ENCODE measurements at regions not wholly inside any gene's neighbourhood (a gene's known extent, or its start where the extent isn't known, plus 50 kb on each side); places are given as distances from the start of the nearest gene placed in this dataset.

DNA sequence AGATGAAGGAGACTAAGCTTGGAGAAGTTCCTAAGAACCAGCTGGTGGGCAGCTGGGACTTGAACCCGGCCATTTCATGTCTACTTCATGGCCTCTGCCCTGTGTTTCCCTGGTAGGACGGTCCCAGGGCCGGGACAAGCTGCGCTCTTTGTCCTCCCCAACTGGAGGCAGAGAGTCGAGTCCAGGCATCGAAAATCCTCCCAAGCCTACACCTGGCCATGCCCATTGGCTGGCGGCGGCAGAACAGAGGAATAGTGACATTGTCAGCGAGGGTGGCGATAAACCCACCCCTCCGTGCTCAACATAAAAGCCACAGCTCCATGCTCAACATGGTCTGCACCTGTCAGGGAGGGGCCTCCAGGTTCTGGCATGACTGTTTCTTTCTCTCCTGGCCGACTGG lies 77.7 kb downstream of the RBFOX3 start:
- Histone ChIP-seq H3K4me1 (ENCODE audit: insufficient read depth, low read length) (peaks cover 20% of the 10 kb centered on the region), H3K9me3 (ENCODE audit: control insufficient read depth, insufficient read depth, low read length) (no peaks in the 10 kb centered on the region), H3K36me3 (ENCODE audit: insufficient read depth, low read length) (no peaks in the 10 kb centered on the region), H3K9ac (ENCODE audit: low read depth, low read length) (no peak overlapping the region)

DNA sequence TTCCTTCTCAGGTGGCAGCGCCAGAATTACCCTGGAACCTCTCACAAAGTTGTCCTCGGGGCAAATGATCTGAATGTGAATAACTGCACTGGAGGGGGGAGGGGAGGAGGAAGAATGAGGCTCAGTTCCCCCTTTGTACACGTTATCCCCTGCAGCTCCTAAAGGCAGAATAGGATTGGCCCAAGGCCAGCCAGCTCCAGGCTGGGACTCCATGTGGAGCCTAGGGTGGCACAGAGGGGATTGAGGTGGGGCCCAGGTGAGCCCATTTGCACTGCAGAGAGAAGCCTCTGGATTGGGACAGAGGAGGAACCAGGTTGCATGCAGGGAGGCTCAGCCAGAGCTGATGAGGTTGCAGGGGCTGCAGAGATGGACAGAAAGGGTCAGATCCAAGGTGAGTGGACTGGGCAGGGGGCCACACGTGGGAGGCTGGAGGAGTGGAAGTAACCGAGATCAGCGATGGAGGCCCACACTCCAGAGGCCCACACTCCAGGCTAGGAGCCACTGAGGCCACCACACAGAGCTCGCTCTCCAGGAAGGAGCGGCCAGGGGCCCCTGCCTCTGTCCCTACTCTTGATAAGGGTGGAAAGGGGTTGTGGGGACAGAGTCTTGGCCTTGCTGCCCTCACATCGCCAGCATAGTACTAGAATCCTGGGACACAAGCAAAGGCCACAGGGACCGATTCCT lies 78.6 kb downstream of the RBFOX3 start:
- H3K4me1 ChIP-seq (ENCODE audit: insufficient read depth, low read length), result peaks cover 20% of the 10 kb centered on the region
- no peak overlapping the region for H3K9ac ChIP-seq (ENCODE audit: low read depth, low read length)
- no peaks in the 10 kb centered on the region for H3K9me3 ChIP-seq (ENCODE audit: control insufficient read depth, insufficient read depth, low read length)
- H3K36me3 ChIP-seq (ENCODE audit: insufficient read depth, low read length), result no peaks in the 10 kb centered on the region

GRCh38 chr17:79531191-79532095 lies 79.4 kb downstream of the RBFOX3 start:
- H3K9ac ChIP-seq (ENCODE audit: low read depth, low read length), result no peak overlapping the region
- H3K9me3 ChIP-seq (ENCODE audit: control insufficient read depth, insufficient read depth, low read length), result no peaks in the 10 kb centered on the region
- H3K36me3 ChIP-seq (ENCODE audit: insufficient read depth, low read length), result no peaks in the 10 kb centered on the region
- peaks cover 20% of the 10 kb centered on the region for H3K4me1 ChIP-seq (ENCODE audit: insufficient read depth, low read length)

DNA sequence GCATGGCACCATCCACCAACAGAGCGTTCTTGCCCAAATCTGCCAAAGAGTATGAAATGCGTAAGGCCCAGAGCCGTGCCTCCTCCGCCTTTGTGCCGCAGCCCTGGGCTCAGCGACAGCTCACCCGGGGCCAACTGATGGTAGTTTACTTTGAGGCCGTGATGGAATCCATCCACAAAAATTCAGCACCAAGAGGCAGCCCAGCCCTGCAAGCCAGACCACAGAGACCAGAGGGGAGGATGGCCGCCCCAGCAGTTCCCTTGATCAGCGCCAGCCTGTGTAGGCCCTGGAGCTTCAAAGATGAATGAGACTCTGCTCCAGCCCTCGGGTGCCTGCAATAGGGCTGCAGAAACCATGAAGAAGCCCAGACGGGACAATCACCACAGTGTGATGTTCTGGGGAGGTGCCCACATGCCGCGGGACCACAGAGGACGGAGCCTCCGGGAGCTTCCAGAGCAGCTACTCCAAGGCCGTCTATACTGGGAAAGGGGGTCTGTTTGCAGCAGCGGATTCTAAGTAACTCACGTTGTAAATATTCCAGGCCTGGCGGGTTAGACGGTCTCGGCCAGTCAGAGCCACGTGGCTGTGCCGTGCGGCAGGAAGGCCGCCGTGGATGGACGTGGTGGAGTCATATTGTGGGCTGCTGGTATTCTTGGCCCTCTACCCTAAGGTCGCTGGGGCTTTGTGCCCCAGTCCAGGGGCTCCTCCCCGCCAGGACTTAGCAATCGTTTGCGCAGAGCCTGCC lies 80.3 kb downstream of the RBFOX3 start:
- H3K9ac ChIP-seq (ENCODE audit: low read depth, low read length), result no peak overlapping the region
- no peaks in the 10 kb centered on the region for H3K9me3 ChIP-seq (ENCODE audit: control insufficient read depth, insufficient read depth, low read length)
- H3K36me3 ChIP-seq (ENCODE audit: insufficient read depth, low read length), result no peaks in the 10 kb centered on the region
- peaks cover 20% of the 10 kb centered on the region for H3K4me1 ChIP-seq (ENCODE audit: insufficient read depth, low read length)

DNA sequence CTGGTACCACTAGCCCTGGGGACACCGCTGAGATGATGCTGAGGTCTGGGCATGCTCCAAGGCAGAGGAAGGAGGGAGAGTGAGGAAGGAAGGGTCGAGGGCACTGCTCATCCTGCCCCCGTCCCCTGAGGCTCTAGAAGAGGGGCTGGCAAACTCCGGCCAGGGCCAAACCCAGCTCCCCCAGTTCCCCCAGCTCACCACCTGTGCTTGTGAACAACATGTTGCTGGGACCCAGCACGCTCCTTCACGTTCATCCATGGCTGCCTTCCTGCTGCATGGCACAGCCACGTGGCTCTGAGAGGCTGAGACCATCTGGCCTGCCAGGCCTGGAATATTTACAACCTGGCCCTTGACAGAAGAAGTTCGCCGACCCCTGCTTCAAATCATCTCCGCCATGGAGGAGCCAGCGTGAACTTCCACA lies 81.2 kb downstream of the RBFOX3 start:
- Histone ChIP-seq H3K9me3 (ENCODE audit: control insufficient read depth, insufficient read depth, low read length) (no peaks in the 10 kb centered on the region), H3K4me1 (ENCODE audit: insufficient read depth, low read length) (peaks cover 20% of the 10 kb centered on the region), H3K9ac (ENCODE audit: low read depth, low read length) (no peak overlapping the region)

GRCh38 chr17:79528592-79529125 lies 82.2 kb downstream of the RBFOX3 start:
- Histone ChIP-seq H3K36me3 (ENCODE audit: insufficient read depth, low read length) (no peaks in the 10 kb centered on the region), H3K9me3 (ENCODE audit: control insufficient read depth, insufficient read depth, low read length) (no peaks in the 10 kb centered on the region), H3K9ac (ENCODE audit: low read depth, low read length) (no peak overlapping the region)

More for the DNA sequence above, 81.2 kb downstream of the RBFOX3 start:
- no peaks in the 10 kb centered on the region for H3K36me3 ChIP-seq (ENCODE audit: insufficient read depth, low read length)

GRCh38 chr17:79527306-79527705 lies 83.5 kb downstream of the RBFOX3 start:
- H3K36me3 ChIP-seq (ENCODE audit: insufficient read depth, low read length), result no peaks in the 10 kb centered on the region

More at GRCh38 chr17:79528592-79529125, 82.2 kb downstream of the RBFOX3 start:
- H3K4me1 ChIP-seq (ENCODE audit: insufficient read depth, low read length), result peaks cover 20% of the 10 kb centered on the region

DNA sequence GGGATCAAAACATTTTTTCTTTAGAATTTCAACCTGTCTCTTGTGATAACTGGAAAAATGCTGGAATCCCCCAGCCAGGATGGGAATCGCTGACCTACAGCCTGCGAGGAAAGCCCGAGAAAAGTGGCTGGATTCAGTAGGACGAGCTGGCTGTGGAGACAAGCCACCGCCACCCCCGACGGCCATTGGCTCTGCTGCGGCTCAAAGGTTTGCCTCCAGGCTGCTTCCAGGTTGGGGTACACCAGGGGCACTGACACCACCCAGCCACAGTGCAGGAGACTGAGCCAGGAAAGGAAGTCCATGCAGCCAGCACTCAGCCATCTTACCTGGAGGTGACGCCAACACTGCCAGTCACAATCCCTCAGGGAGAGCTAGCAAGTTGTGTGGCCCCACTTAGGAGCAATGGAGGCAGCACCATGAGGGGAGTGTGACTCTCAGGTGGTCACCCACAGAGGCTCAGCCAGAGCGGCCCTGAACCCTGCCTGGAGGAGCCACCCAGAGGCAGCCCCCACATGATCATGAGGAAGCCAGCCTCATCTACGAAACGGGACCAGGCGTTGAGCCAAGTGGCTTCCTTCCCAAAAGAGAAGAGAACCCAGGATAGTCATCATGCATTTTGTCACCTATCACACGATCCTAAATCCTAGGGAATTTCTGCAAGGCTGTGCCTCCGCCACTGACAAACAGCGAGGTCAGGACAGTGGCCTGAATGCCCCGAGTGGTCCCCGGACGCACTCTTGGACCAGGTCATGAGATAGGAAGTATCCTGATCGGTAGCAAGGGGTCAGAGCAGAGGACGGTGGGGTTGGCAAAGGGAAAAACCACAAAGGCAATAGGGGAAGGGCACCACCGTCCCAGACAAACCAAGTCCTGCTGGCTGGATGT lies 84.8 kb downstream of the RBFOX3 start:
- Histone ChIP-seq H3K9ac (ENCODE audit: low read depth, low read length) (no peak overlapping the region), H3K4me1 (ENCODE audit: insufficient read depth, low read length) (peaks cover 7% of the 10 kb centered on the region), H3K9me3 (ENCODE audit: control insufficient read depth, insufficient read depth, low read length) (no peaks in the 10 kb centered on the region), H3K36me3 (ENCODE audit: insufficient read depth, low read length) (no peaks in the 10 kb centered on the region)

More at GRCh38 chr17:79527306-79527705, 83.5 kb downstream of the RBFOX3 start:
- H3K4me1 ChIP-seq (ENCODE audit: insufficient read depth, low read length), result peaks cover 17% of the 10 kb centered on the region
- H3K9ac ChIP-seq (ENCODE audit: low read depth, low read length), result no peak overlapping the region
- H3K9me3 ChIP-seq (ENCODE audit: control insufficient read depth, insufficient read depth, low read length), result no peaks in the 10 kb centered on the region

- Histone ChIP-seq H3K4me1 (ENCODE audit: insufficient read depth, low read length) (peaks cover 7% of the 10 kb centered on the region), H3K36me3 (ENCODE audit: insufficient read depth, low read length) (no peaks in the 10 kb centered on the region)
Measured at GRCh38 chr17:79524213-79525187, 86.4 kb downstream of the RBFOX3 start.

GRCh38 chr17:79522414-79522813 lies 88.4 kb downstream of the RBFOX3 start:
- Histone ChIP-seq H3K9me3 (ENCODE audit: control insufficient read depth, insufficient read depth, low read length) (no peaks in the 10 kb centered on the region), H3K36me3 (ENCODE audit: insufficient read depth, low read length) (no peaks in the 10 kb centered on the region), H3K4me1 (ENCODE audit: insufficient read depth, low read length) (no peaks in the 10 kb centered on the region), H3K9ac (ENCODE audit: low read depth, low read length) (no peak overlapping the region)

More at GRCh38 chr17:79524213-79525187, 86.4 kb downstream of the RBFOX3 start:
- H3K9ac ChIP-seq (ENCODE audit: low read depth, low read length), result no peak overlapping the region
- H3K9me3 ChIP-seq (ENCODE audit: control insufficient read depth, insufficient read depth, low read length), result no peaks in the 10 kb centered on the region

DNA sequence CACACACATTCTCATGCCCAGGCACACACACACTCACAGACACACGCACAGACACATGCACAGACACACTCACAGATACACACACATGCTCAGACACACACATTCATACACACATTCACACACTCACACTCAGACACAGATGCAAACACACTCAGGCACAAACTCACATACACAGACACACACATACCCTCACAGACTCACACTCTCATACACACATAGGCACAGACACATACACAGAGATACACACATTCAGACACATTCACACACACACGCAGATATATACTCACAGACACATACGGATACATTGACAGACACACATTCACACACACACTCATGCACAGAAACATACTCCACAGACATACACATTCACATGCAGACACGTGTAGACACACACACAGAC lies 89.6 kb downstream of the RBFOX3 start:
- Histone ChIP-seq H3K4me1 (ENCODE audit: insufficient read depth, low read length) (no peaks in the 10 kb centered on the region), H3K9me3 (ENCODE audit: control insufficient read depth, insufficient read depth, low read length) (no peaks in the 10 kb centered on the region), H3K36me3 (ENCODE audit: insufficient read depth, low read length) (no peaks in the 10 kb centered on the region), H3K9ac (ENCODE audit: low read depth, low read length) (no peak overlapping the region)

DNA sequence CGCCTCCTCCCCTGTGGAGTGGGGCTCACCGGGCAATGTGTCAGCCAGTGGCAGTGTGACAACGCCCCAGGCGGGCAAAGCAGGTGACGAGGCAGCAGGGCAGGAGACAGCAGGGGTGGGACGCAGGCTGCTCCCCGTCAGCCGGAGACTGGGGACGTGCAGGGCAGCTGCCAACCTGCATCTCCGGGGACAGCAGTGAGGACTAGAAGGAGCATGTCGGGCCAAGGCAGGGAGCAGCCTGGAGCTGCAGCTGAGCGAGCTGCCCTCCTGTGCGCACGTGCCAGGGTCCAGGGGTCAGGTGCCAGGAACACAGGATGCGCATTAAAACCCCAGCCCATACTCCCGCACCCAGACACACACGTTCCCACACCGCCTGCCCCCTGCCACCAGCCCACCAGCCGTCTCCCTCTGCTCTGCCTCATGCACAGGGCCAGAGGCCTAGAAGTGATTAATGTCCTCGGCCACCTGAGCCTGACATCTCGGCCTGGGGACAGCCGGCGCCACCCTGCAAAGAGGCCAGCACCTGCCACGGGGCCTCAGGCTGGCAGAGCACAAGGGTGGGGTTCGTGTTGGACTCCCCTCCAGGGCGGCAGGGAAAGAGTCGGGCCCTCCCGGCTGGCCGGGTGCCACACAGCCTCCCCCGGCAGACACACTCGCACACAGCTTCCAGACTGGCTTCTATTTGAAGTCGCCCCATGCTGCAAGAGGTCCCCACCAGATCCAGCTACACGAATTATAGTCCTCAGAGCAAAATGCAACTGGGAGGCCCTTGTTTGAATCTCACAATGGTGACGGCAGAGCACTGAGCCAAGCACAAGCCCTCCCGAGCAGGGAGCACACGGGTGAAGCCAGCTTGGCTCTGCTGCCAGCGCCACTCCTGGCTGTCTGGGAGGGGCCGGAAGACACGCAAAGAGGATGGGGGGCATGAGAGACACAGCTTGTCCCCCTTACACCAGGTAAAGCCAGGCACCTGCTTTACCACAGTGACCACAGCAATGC lies 90.4 kb downstream of the RBFOX3 start:
- Histone ChIP-seq H3K9me3 (ENCODE audit: control insufficient read depth, insufficient read depth, low read length) (no peaks in the 10 kb centered on the region), H3K36me3 (ENCODE audit: insufficient read depth, low read length) (no peaks in the 10 kb centered on the region), H3K9ac (ENCODE audit: low read depth, low read length) (no peak overlapping the region), H3K4me1 (ENCODE audit: insufficient read depth, low read length) (no peaks in the 10 kb centered on the region)
